GM18951 (cell line): ENCODE measurements at regions not wholly inside any gene's neighbourhood (a gene's known extent, or its start where the extent isn't known, plus 50 kb on each side); places are given as distances from the start of the nearest gene placed in this dataset.

ENCODE experiments used
- POLR2A ChIP-seq: IDR thresholded peaks from 4 replicates; pipeline ENCODE4 v1.6.1; 2011; ENCODE audit warnings: mild to moderate bottlenecking; ENCODE audit not compliant: insufficient read length, insufficient read depth; ENCODE audit errors: extremely low read depth
- in situ Hi-C: fragments of 300-500 bp; cut with MboI; formaldehyde crosslinking; loops from one replicate; pipeline ENCODE4 v1.12.0; 2022; ENCODE audit warnings: low sequenced_read_pairs, mixed read lengths, inconsistent platforms; ENCODE audit not compliant: unreplicated experiment

DNA sequence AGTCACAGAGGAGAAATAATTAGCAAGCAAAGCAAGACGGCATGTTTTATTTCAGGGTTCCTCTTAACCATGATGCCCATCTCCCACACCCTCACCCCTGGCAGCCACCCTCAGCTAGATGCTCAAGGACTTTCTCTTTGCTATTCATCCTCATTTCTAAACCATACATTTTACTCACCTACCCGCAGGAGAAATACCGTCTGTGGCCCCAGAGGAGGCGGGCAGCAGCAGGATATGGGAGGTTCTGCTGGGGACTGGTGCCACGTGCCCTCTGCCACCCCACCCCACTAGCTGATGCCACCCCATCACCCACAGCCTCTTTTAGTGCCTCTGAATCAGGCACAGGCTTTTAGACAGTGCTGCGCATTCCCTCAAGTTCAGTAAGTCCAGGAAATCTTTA, 168.7 kb upstream of the ITGB1 start:
- in situ Hi-C loops, result no loop called here

GRCh38 chr10:33125522-33126517, 167.8 kb upstream of the ITGB1 start:
- in situ Hi-C loops, result no loop called here
- no peak for TF ChIP-seq POLR2A

More for the DNA sequence above, 168.7 kb upstream of the ITGB1 start:
- TF ChIP-seq POLR2A, result no peak

DNA sequence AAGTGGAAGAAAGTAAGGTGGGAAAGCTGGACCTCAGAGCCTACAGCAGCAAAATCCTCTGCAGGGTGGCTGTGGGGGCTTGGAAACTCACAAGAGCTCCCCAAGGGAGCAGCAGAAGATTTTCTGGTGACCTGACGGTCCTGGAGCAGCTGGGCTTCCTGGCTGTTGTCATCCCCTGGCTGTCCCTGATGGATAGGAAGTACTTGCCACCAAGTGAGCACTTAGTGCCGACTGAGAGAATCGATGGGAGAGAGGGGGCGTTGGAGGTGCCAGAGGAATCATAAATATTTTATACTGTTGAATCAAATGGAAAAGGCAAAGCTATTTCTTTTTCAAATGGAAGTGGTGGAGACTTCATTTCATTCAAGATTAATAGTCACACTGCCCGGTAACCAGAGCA, 167.1 kb upstream of the ITGB1 start:
- TF ChIP-seq POLR2A, result no peak
- in situ Hi-C loops, result no loop called here

DNA sequence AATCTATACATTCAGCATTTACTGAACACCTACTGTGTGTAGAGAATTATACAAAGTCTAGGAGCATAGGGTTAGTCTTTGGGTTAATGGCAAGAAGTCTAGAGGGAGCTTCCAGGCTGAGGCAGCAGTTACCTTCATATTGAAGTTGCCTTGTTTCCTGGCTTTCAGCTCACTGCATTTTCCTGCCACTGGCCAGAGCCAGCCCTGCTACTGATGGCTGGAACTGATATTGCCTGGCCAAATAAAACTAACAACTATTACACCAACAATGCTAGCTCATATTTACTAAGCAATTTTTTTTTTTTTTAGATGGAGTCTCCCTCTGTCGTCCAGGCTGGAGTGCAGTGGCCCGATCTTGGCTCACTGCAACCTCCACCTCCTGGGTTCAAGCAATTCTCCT, 165.7 kb upstream of the ITGB1 start:
- in situ Hi-C loops, result no loop called here

DNA sequence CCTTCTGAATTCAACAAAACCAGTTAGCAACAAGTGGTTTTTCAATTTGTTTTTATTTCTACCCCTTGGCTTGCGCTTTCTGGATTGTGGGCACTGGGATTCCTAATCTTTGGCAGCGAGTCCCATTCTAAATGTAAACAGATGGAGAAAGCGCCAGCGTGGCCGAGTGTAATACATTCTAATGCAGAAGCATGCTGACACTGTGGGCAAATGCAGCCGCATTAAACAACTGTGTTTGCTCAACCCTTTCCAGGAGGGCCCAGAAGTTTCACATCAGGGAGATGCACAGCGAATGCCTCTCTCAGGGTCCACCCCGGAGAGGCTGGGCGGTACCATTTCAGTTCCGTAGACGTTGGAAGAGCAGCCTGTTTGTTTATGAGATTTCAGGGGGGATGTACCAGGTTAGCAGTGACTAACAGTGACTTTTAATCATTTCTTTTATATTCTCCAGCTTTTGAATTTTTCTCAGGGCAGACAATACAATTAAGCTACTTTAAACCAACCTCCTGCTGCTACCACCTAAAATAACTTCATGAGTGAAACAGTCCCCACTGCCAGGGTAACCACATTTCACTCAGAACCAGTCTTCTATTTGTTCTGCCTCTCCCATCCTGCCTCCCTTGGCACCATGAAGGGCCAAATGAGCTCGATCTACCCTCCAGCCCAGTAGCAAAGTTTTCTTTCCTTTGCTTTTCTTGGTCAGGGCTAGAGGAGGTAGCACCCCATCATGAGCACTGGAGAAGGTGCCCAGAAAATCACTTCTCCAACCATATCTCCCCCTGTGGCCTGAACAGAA, 164.2 kb upstream of the ITGB1 start:
- no peak for TF ChIP-seq POLR2A
- in situ Hi-C loops, result no loop called here

More for the DNA sequence above, 165.7 kb upstream of the ITGB1 start:
- no peak for TF ChIP-seq POLR2A

DNA sequence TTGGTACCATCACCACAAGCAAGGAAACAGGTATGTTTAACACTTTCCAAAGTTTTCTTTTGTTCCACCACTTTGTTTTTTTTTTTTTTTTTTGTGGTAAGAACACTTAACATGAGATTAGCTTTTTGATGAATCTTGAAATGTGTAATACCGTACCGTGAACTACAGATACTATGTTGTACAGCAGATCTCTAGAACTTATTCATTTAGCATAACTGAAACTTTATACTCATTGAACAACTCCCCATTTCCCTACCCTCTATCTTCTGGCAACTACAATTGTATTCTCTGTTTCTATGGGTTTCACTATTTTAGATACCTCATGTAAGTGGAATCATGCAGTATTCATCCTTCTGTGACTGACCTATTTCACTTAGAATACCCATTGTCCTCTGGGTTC, 162.7 kb upstream of the ITGB1 start:
- TF ChIP-seq POLR2A, result no peak
- in situ Hi-C loops, result no loop called here

- in situ Hi-C loops, result no loop called here
- no peak for TF ChIP-seq POLR2A
Measured at GRCh38 chr10:33120275-33120674, 162.2 kb upstream of the ITGB1 start.

GRCh38 chr10:33117816-33118215, 159.8 kb upstream of the ITGB1 start:
- in situ Hi-C loops, result no loop called here
- TF ChIP-seq POLR2A, result no peak

- in situ Hi-C loops, result no loop called here
- TF ChIP-seq POLR2A, result no peak
Measured at GRCh38 chr10:33117230-33117629, 159.2 kb upstream of the ITGB1 start.

- no peak for TF ChIP-seq POLR2A
- in situ Hi-C loops, result no loop called here
Measured at GRCh38 chr10:33115738-33116719, 158.0 kb upstream of the ITGB1 start.

DNA sequence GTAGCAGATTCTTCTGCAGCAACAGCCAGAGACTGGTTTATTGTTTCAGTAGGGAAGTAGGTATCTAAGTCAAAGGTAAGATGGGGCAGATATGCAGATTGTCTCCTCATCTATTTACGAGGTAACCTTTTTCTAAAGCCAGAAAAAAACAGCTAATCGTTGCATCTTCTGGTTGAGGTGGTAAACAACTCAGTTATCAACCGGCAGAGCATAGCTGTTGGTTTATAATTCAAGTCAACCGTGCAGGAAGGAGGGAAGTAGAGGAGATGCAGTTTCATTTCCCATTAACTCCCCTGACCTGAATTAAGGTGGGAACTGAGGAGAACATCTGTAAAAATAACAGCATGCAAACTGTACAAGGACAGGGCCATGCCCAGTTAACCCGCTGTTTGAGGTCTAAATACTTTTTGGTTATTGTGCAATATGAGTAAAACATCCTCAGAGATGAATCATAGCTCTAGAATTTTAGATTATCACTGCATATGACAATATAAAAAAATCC, 156.5 kb upstream of the ITGB1 start:
- in situ Hi-C loops, result no loop called here

GRCh38 chr10:33113466-33113865, 155.4 kb upstream of the ITGB1 start:
- no peak for TF ChIP-seq POLR2A
- in situ Hi-C loops, result no loop called here

More for the DNA sequence above, 156.5 kb upstream of the ITGB1 start:
- no peak for TF ChIP-seq POLR2A
